B cell (primary cell): ENCODE measurements at regions not wholly inside any gene's neighbourhood (a gene's known extent, or its start where the extent isn't known, plus 50 kb on each side); places are given as distances from the start of the nearest gene placed in this dataset.

Experiments
- ATAC-seq: fragments of 200-7000 bp; cut with Tn5 transposase; one replicate; pipeline ENCODE4 v1.10.0; 2021; ENCODE audit warnings: low read depth, mild to moderate bottlenecking, moderate number of reproducible peaks, moderate library complexity
- CTCF ChIA-PET: fragments of 350-600 bp; sonication (Branson Sonifier 250); formaldehyde crosslinking; loops from one replicate; lab custom pipeline; 2021; ENCODE audit warnings: antibody characterized with exemption, inconsistent platforms; lab: Charles Lee
- POLR2A ChIA-PET: fragments of 350-600 bp; sonication (Branson Sonifier 250); formaldehyde crosslinking; loops from one replicate; lab custom pipeline; 2021; ENCODE audit warnings: antibody characterized with exemption; lab: Charles Lee
- DNase-seq: peaks from one replicate; pipeline ENCODE4 v3.0.0; 2013
- H2AFZ ChIP-seq: 2 replicates; pipeline ENCODE4 v1.6.1; 2012; ENCODE audit warnings: mild to moderate bottlenecking, low read depth, low read length; ENCODE audit not compliant: insufficient read depth, poor library complexity, severe bottlenecking
- H3K27ac ChIP-seq, 2 donors: 1 replicate in 1 of 2; 2 replicates in 1 of 2; pipeline ENCODE4 v1.5.1; 2012 to 2013; ENCODE audit warnings: low read length in 2 of 2, mild to moderate bottlenecking in 2 of 2, moderate library complexity in 1 of 2
- H3K27me3 ChIP-seq, 4 experiments: fragments of 200-600 bp in 1 of 4; sonication (generic) in 1 of 4; replicated peaks in 1 of 4; 1 replicate in 2 of 4; 2 replicates in 2 of 4; pipeline versions ENCODE4 v1.6.1 to v1.7.0; 2013 to 2016; ENCODE audit warnings: low read length in 3 of 4, mild to moderate bottlenecking in 2 of 4, mixed read lengths in 1 of 4, moderate library complexity in 1 of 4; ENCODE audit not compliant: insufficient read depth in 4 of 4, control insufficient read depth in 3 of 4; ENCODE audit errors: control extremely low read depth in 1 of 4
- H3K36me3 ChIP-seq, 2 experiments: replicated peaks in 1 of 2; 1 replicate in 1 of 2; 2 replicates in 1 of 2; pipeline versions ENCODE4 v1.6.1 to v1.7.1; 2013; ENCODE audit warnings: low read length in 1 of 2; ENCODE audit not compliant: insufficient read depth in 2 of 2, control insufficient read depth in 1 of 2; ENCODE audit errors: control extremely low read depth in 1 of 2, extremely low read depth in 1 of 2
- H3K4me1 ChIP-seq, 2 donors: fragments of 200-600 bp in 1 of 2; sonication (generic) in 1 of 2; 1 replicate in 1 of 2; 2 replicates in 1 of 2; pipeline versions ENCODE4 v1.5.1 to v1.6.1; 2013 to 2017; ENCODE audit warnings: low read length in 2 of 2; ENCODE audit not compliant: control insufficient read depth in 2 of 2, insufficient read depth in 2 of 2
- H3K4me2 ChIP-seq: replicated peaks from 2 replicates; pipeline ENCODE3; 2012; ENCODE audit warnings: mild to moderate bottlenecking, low read depth, low read length; ENCODE audit not compliant: poor library complexity, severe bottlenecking
- H3K4me3 ChIP-seq, 5 experiments: fragments of 200-600 bp in 1 of 5; sonication (generic) in 1 of 5; 1 replicate in 3 of 5; 2 replicates in 2 of 5; pipeline versions ENCODE4 v1.5.1 to v1.7.0; 2011 to 2016; ENCODE audit warnings: low read length in 4 of 5, mild to moderate bottlenecking in 4 of 5, low read depth in 2 of 5, control low read depth in 1 of 5, moderate library complexity in 1 of 5; ENCODE audit not compliant: insufficient read depth in 1 of 5; ENCODE audit errors: control extremely low read depth in 1 of 5, extremely low read depth in 1 of 5
- H3K79me2 ChIP-seq: fragments of 200-600 bp; sonication (generic); one replicate; pipeline ENCODE4 v1.6.0; 2016; ENCODE audit warnings: low read length; ENCODE audit not compliant: control insufficient read depth, insufficient read depth
- H3K9ac ChIP-seq: fragments of 200-600 bp; sonication (generic); 2 replicates; pipeline ENCODE4 v1.6.1; 2017; ENCODE audit warnings: mild to moderate bottlenecking, low read length, moderate library complexity
- H3K9me3 ChIP-seq, 3 donors: one replicate each; pipeline versions ENCODE4 v1.6.1 to v1.7.1; 2013; ENCODE audit warnings: low read length in 2 of 3; ENCODE audit not compliant: control insufficient read depth in 2 of 3, insufficient read depth in 1 of 3; ENCODE audit errors: control extremely low read depth in 1 of 3
- H4K20me1 ChIP-seq: 2 replicates; pipeline ENCODE4 v1.6.0; 2012; ENCODE audit warnings: mild to moderate bottlenecking, low read length; ENCODE audit not compliant: insufficient read depth, control insufficient read depth, poor library complexity, severe bottlenecking
- H3K27ac Mint-ChIP-seq: one replicate; pipeline ENCODE4 v1.8.0; 2021; ENCODE audit warnings: mixed read lengths
- H3K27me3 Mint-ChIP-seq: one replicate; pipeline ENCODE4 v1.8.0; 2021; ENCODE audit warnings: mixed read lengths
- H3K4me1 Mint-ChIP-seq: one replicate; pipeline ENCODE4 v1.8.0; 2021; ENCODE audit warnings: mixed read lengths
- H3K4me3 Mint-ChIP-seq: one replicate; pipeline ENCODE4 v1.8.0; 2021; ENCODE audit warnings: mixed read lengths
- H3K9me3 Mint-ChIP-seq: one replicate; pipeline ENCODE4 v1.8.0; 2022; ENCODE audit warnings: mixed read lengths; ENCODE audit not compliant: insufficient read depth
- EZH2 ChIP-seq: IDR thresholded peaks from 2 replicates; pipeline ENCODE4 v1.6.1; 2012; ENCODE audit warnings: borderline replicate concordance, low read depth, mild to moderate bottlenecking, moderate library complexity, low read length; ENCODE audit not compliant: insufficient read depth, poor library complexity, severe bottlenecking
- WGBS: methylation state at CpG from one replicate; pipeline ENCODE4 v1.1.5; 2013; ENCODE audit warnings: missing lambda C conversion rate; ENCODE audit not compliant: insufficient coverage; 5-methylcytosine and 5-hydroxymethylcytosine counted together
- intact Hi-C: fragments of 100-400 bp; cut with micrococcal nuclease; formaldehyde crosslinking; loops from one replicate; pipeline ENCODE4 v1.10.0; 2022
- TF ChIP-seq, protein P1 (sequence below): fragments of 200-600 bp; IDR thresholded peaks from one replicate; pipeline ENCODE4 v1.8.0; 2022; ENCODE audit warnings: antibody characterized with exemption, mild to moderate bottlenecking

- TF ChIP-seq, protein P1, sequence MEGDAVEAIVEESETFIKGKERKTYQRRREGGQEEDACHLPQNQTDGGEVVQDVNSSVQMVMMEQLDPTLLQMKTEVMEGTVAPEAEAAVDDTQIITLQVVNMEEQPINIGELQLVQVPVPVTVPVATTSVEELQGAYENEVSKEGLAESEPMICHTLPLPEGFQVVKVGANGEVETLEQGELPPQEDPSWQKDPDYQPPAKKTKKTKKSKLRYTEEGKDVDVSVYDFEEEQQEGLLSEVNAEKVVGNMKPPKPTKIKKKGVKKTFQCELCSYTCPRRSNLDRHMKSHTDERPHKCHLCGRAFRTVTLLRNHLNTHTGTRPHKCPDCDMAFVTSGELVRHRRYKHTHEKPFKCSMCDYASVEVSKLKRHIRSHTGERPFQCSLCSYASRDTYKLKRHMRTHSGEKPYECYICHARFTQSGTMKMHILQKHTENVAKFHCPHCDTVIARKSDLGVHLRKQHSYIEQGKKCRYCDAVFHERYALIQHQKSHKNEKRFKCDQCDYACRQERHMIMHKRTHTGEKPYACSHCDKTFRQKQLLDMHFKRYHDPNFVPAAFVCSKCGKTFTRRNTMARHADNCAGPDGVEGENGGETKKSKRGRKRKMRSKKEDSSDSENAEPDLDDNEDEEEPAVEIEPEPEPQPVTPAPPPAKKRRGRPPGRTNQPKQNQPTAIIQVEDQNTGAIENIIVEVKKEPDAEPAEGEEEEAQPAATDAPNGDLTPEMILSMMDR = no peak
- TF ChIP-seq EZH2 = no peak
- Histone ChIP-seq H3K36me3 (no peaks in the 10 kb centered on the region), H4K20me1 (no peaks in the 10 kb centered on the region), H3K27me3 (no peaks in the 10 kb centered on the region), H3K27ac (no peak overlapping the region), H3K9ac (no peak overlapping the region), H3K9me3 (peaks cover 0 to 2% (median 0%) of the 10 kb centered on the region in 3 donors), H3K79me2 (no peaks in the 10 kb centered on the region), H3K4me1 (peaks cover 0 to 3% of the 10 kb centered on the region in 2 donors), H2AFZ (no peak overlapping the region), H3K4me2 (no peak overlapping the region), H3K4me3 (no peak overlapping the region)
- CTCF ChIA-PET = interaction anchor here (1.5 to 2.8 kb wide), 6 partner anchors 11 to 1520 kb away, joined by 3 to 29 read pairs (median 12); no protein-coding TSS in a partner anchor
- DNase-seq (no peak), ATAC-seq (no peak)
- POLR2A ChIA-PET = no interaction called here
- no peak overlapping the region for H3K27ac Mint-ChIP-seq
- no peak overlapping the region for H3K4me3 Mint-ChIP-seq
- peaks cover 12% of the 10 kb centered on the region for H3K27me3 Mint-ChIP-seq
- H3K9me3 Mint-ChIP-seq = no peaks in the 10 kb centered on the region
- H3K4me1 Mint-ChIP-seq = peaks cover 5% of the 10 kb centered on the region
- intact Hi-C loops = no loop called here
- 100% methylated on average over 2 of the region's 6 CpGs for WGBS
Measured at GRCh38 chr14:30271811-30272323, 287.1 kb upstream of the G2E3 start.

- TF ChIP-seq EZH2 = no peak
- TF ChIP-seq, protein P1 = no peak
- Histone ChIP-seq H3K79me2 (no peaks in the 10 kb centered on the region), H3K4me3 (no peak overlapping the region), H3K27ac (no peak overlapping the region), H3K4me2 (no peak overlapping the region), H3K4me1 (peaks cover 0 to 3% of the 10 kb centered on the region in 2 donors), H2AFZ (no peak overlapping the region), H3K27me3 (no peaks in the 10 kb centered on the region), H3K9ac (no peak overlapping the region), H3K36me3 (no peaks in the 10 kb centered on the region), H4K20me1 (no peaks in the 10 kb centered on the region), H3K9me3 (peaks cover 0 to 2% (median 0%) of the 10 kb centered on the region in 3 donors)
- H3K27ac Mint-ChIP-seq = no peak overlapping the region
- CTCF ChIA-PET = interaction anchor here (2.0 kb wide), 1 partner anchor 11 kb away, joined by 6 read pairs; no protein-coding TSS in a partner anchor
- H3K27me3 Mint-ChIP-seq = peaks cover 9% of the 10 kb centered on the region
- no peak for DNase-seq
- H3K9me3 Mint-ChIP-seq = no peaks in the 10 kb centered on the region
- no peak for ATAC-seq
- POLR2A ChIA-PET = no interaction called here
- peaks cover 5% of the 10 kb centered on the region for H3K4me1 Mint-ChIP-seq
- H3K4me3 Mint-ChIP-seq = no peak overlapping the region
- 88% methylated on average over 12 of the region's 14 CpGs for WGBS
- intact Hi-C loops = no loop called here
Measured at GRCh38 chr14:30272848-30273832, 285.8 kb upstream of the G2E3 start.
